Omental fat pad (tissue), 3 donors: ENCODE measurements at regions not wholly inside any gene's neighbourhood (a gene's known extent, or its start where the extent isn't known, plus 50 kb on each side); places are given as distances from the start of the nearest gene placed in this dataset.

ENCODE experiments used
- ATAC-seq: fragments of 150-250 bp; one replicate; pipeline ENCODE4 v1.9.1; 2016; ENCODE audit warnings: mild to moderate bottlenecking, moderate library complexity; ENCODE audit not compliant: low FRiP score
- DNase-seq: peaks from one replicate; pipeline ENCODE4 v3.0.0-alpha.2; 2019; ENCODE audit warnings: low spot score
- CTCF ChIP-seq, 3 donors: fragments of 450-650 bp; IDR thresholded peaks; one replicate each; pipeline ENCODE4 v1.5.1; 2016 to 2017; ENCODE audit warnings: antibody characterized with exemption in 3 of 3, mild to moderate bottlenecking in 3 of 3, moderate library complexity in 2 of 3

- no peak for ATAC-seq
- DNase-seq: no peak
- no peak for TF ChIP-seq CTCF (IDR thresholded peaks at IDR 0.05)
Observed at GRCh38 chr5:148933903-148934432, 107.6 kb downstream of the ADRB2 start.

- ATAC-seq (no peak), DNase-seq (no peak)
- TF ChIP-seq CTCF (IDR thresholded peaks at IDR 0.05): no peak
Observed at GRCh38 chr5:148934895-148935400, 108.5 kb downstream of the ADRB2 start.

- DNase-seq: no peak
- no peak for ATAC-seq
- no peak for TF ChIP-seq CTCF (IDR thresholded peaks at IDR 0.05)
Observed at GRCh38 chr5:148937239-148937638, 110.8 kb downstream of the ADRB2 start.

- no peak for ATAC-seq
- DNase-seq: no peak
- TF ChIP-seq CTCF (IDR thresholded peaks at IDR 0.05): no peak
Observed at GRCh38 chr5:148937830-148938521, 111.6 kb downstream of the ADRB2 start.

GRCh38 chr5:148938522-148938882 is 112.1 kb downstream of the ADRB2 start:
- DNase-seq: no peak
- no peak for ATAC-seq
- TF ChIP-seq CTCF (IDR thresholded peaks at IDR 0.05): no peak

- ATAC-seq (no peak), DNase-seq (no peak)
- TF ChIP-seq CTCF (IDR thresholded peaks at IDR 0.05): no peak
Observed at GRCh38 chr5:148939676-148940075, 113.3 kb downstream of the ADRB2 start.

- no peak for TF ChIP-seq CTCF (IDR thresholded peaks at IDR 0.05)
- ATAC-seq (no peak), DNase-seq (no peak)
Observed at GRCh38 chr5:148941810-148942209, 115.4 kb downstream of the ADRB2 start.
